BJ (cell line): ENCODE measurements at regions not wholly inside any gene's neighbourhood (a gene's known extent, or its start where the extent isn't known, plus 50 kb on each side); places are given as distances from the start of the nearest gene placed in this dataset.

ENCODE experiments used
- CTCF ChIA-PET: fragments of 350-600 bp; formaldehyde crosslinking; extraction: SDS; loops from one replicate; lab custom pipeline; 2021; ENCODE audit warnings: antibody characterized with exemption, inconsistent platforms; lab: Yijun Ruan, JAX
- POLR2A ChIA-PET: fragments of 300-600 bp; sonication (Branson Sonifier 250); formaldehyde crosslinking; extraction: SDS; loops from one replicate; lab custom pipeline; 2021; ENCODE audit warnings: antibody characterized with exemption; lab: Charles Lee
- DNase-seq: peaks from one replicate; pipeline ENCODE4 v3.0.0-alpha.2; 2011; ENCODE audit warnings: low read depth
- H3K27me3 ChIP-seq: 2 replicates; pipeline ENCODE4 v1.6.0; 2011; ENCODE audit warnings: low read length; ENCODE audit not compliant: control insufficient read depth, insufficient read depth
- H3K36me3 ChIP-seq: 2 replicates; pipeline ENCODE4 v1.5.1; 2011; ENCODE audit warnings: low read length; ENCODE audit not compliant: control insufficient read depth, insufficient read depth
- H3K4me3 ChIP-seq: 2 replicates; pipeline ENCODE4 v1.5.1; 2011; ENCODE audit warnings: low read depth, mild to moderate bottlenecking, control low read depth, low read length
- CTCF ChIP-seq: IDR thresholded peaks from 2 replicates; pipeline ENCODE4 v1.5.1; 2011; ENCODE audit warnings: low read depth, mild to moderate bottlenecking, control low read depth, inconsistent platforms, low read length, moderate library complexity; ENCODE audit not compliant: insufficient read depth

- TF ChIP-seq CTCF: no peak
- DNase-seq: no peak
- CTCF ChIA-PET: no interaction called here
- H3K4me3 ChIP-seq: no peak overlapping the region
- POLR2A ChIA-PET: no interaction called here
- H3K36me3 ChIP-seq: no peaks in the 10 kb centered on the region
- no peaks in the 10 kb centered on the region for H3K27me3 ChIP-seq
Measured at GRCh38 chr2:66340521-66340920, 94.4 kb upstream of the MEIS1 start.

GRCh38 chr2:66334237-66335029 is 100.5 kb upstream of the MEIS1 start:
- DNase-seq: no peak
- ChIA-PET CTCF (no interaction called here), POLR2A (no interaction called here)
- Histone ChIP-seq H3K36me3 (no peaks in the 10 kb centered on the region), H3K4me3 (no peak overlapping the region), H3K27me3 (no peaks in the 10 kb centered on the region; the same call in 1 of the 2 replicates)
- no peak for TF ChIP-seq CTCF

- DNase-seq: no peak
- POLR2A ChIA-PET: no interaction called here
- no peak for TF ChIP-seq CTCF
- CTCF ChIA-PET: no interaction called here
- Histone ChIP-seq H3K27me3 (no peaks in the 10 kb centered on the region; the same call in 1 of the 2 replicates), H3K4me3 (no peak overlapping the region), H3K36me3 (no peaks in the 10 kb centered on the region)
Measured at GRCh38 chr2:66331176-66331575, 103.7 kb upstream of the MEIS1 start.

GRCh38 chr2:66329081-66329605 is 105.8 kb upstream of the MEIS1 start:
- DNase-seq: no peak
- CTCF ChIA-PET: no interaction called here
- Histone ChIP-seq H3K36me3 (no peaks in the 10 kb centered on the region), H3K4me3 (no peak overlapping the region), H3K27me3 (no peaks in the 10 kb centered on the region; the same call in 1 of the 2 replicates)
- TF ChIP-seq CTCF: no peak
- POLR2A ChIA-PET: no interaction called here

GRCh38 chr2:66327066-66327740 is 107.7 kb upstream of the MEIS1 start:
- no peaks in the 10 kb centered on the region for H3K36me3 ChIP-seq
- ChIA-PET CTCF (no interaction called here), POLR2A (no interaction called here)
- no peaks in the 10 kb centered on the region for H3K27me3 ChIP-seq
- no peak for DNase-seq
- TF ChIP-seq CTCF: no peak
- no peak overlapping the region for H3K4me3 ChIP-seq
